ENCODE measurements at regions not wholly inside any gene's neighbourhood (a gene's known extent, or its start where the extent isn't known, plus 50 kb on each side); places are given as distances from the start of the nearest gene placed in this dataset.
A peak's percentile ranks its signal among the peaks of the same experiment; 100 is the strongest.

- DNase-seq (ENCODE audit: low spot score): no peak
Observed at GRCh38 chr20:6616421-6616820, 151.1 kb upstream of the BMP2 start.

DNA sequence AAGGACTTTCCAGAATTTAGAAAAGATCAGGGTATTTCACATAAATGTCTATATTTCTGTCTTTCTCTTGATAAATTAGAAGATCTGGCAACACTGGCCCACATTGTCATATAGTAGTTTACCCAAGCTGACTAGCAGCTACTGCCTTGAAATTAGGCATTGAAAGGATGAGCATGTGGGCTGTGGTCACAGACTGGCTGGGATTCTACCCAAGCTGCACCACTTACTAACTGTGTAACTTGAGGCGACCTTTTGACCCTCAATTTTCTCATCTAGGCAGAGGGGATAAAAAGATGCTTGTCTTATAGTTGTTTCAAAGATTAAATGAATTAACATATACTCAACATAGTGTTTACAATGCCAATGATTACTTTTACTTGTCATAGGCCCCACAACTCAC, 152.7 kb upstream of the BMP2 start:
- DNase-seq (ENCODE audit: low spot score): no peak

DNA sequence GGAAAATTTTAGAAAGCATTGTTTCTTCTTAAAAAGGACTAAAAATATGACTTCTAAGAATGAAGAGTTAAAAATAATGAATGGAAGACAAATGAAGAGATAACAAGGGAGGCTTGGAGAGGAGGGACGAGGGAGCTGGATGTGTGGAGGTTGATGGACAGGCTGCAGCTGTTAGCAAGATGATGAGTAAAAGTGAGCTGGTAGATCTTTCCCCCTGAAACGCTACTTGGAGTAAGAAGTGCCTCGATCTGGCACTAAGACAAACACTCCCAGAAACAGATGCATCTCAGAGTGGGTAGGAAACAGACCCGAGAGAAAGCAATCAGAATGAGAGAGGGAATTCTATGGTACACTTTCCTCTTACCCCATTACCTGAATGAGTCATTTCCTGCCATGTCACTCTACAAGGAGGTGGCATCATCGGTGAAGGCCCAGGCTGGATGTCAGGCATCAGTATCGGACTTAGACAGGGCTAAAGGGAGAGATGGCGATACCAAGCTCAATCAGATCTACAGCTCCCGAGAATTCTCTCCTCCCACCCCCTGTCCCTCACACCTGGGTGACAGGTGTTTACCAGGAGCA, 154.1 kb upstream of the BMP2 start:
- no peak for DNase-seq (ENCODE audit: low spot score)

GRCh38 chr20:6612606-6612923, 154.9 kb upstream of the BMP2 start:
- DNase-seq (ENCODE audit: low spot score): no peak

DNA sequence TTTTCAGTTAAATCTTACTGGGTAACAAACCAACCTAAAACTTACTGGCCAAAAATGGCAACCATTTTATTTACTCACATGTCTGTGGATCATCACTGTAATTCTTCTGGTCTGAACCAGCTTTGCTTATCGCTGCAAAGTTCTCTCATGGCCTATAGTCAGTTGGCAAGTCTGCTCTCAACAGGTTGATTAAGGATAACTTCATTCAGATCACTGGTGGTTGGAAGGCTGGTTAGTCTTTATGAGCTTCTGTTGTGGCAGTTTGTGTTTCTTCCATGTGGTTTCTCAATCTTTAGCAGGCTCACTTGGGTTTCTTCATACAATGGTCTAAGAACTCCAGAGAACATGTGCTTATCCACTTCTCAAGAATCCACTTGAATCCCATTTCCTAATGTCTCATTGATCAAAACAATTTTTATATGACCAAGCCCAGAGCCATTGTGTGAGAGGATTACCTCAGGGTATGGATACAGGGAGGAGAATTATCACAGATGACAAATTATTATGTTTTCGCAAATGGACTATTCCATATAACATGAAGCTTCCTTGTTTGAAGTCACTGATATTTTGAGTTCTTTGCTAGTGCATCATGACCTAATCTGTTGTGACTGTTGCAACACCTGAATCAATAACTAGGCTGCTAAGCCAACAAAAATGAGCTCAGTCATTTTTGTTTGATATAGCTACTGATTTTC, 155.4 kb upstream of the BMP2 start:
- no peak for DNase-seq (ENCODE audit: low spot score)

DNA sequence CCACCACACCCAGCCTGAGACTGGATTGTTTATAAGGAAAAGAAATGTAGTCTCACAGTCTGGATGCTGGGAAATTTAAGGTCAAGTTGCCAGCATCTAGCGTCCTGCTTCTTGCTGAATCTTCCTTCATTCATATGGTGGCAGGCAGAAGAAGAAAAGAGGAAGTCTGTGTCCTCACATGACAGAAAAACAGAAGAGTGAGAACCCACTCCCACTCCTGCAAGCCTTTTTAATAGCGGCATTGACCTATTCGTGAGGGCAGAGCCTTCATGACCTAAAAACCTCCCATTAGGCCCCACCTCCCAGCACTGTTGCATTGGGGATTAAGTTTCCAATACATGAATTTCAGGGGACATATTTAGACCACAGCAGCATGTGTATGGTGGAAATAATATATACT, 160.8 kb upstream of the BMP2 start:
- DNase-seq (ENCODE audit: low spot score): no peak

DNA sequence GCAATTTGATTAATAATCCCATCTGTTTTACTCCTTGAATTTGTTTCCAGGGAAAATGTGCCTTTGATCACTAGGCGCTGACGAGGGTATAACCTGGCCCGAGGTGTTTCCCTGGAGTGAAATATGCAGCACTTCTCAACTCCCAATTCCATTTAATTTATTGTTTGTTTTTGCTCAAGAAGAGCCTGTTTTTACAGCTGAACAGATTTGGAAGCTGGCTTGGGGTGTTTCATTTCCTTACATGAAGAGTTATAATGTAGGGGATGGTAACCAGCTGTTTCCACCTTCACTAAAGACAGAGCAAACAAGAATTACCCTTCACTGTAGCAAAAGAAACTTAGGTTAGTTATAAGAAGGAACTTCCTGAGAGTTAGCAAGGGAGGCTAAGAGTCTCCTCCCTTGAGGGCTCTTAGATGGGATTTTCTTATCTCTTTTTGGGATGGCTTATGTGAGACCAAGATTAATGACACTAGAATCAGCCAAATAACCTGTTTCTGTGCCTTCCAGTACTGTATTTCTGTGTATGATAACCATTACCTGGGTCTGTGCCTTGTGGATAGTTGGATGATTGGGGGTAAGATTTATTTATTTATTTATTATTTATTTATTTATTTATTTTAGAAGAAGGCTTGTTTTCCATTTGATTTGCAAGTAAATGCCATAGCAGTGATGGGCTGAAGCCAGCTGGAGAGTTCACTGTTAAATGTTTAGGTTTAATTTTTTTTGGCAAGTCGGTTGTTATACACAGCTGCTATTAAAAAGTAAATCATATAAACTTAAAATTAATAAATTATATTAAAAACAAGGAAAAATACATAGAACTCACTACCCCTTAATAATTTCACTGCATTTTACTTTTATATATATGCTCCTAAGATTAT, 162.2 kb upstream of the BMP2 start:
- no peak for DNase-seq (ENCODE audit: low spot score)

- DNase-seq (ENCODE audit: low spot score): no peak
Observed at GRCh38 chr20:6604179-6604578, 163.3 kb upstream of the BMP2 start.

DNA sequence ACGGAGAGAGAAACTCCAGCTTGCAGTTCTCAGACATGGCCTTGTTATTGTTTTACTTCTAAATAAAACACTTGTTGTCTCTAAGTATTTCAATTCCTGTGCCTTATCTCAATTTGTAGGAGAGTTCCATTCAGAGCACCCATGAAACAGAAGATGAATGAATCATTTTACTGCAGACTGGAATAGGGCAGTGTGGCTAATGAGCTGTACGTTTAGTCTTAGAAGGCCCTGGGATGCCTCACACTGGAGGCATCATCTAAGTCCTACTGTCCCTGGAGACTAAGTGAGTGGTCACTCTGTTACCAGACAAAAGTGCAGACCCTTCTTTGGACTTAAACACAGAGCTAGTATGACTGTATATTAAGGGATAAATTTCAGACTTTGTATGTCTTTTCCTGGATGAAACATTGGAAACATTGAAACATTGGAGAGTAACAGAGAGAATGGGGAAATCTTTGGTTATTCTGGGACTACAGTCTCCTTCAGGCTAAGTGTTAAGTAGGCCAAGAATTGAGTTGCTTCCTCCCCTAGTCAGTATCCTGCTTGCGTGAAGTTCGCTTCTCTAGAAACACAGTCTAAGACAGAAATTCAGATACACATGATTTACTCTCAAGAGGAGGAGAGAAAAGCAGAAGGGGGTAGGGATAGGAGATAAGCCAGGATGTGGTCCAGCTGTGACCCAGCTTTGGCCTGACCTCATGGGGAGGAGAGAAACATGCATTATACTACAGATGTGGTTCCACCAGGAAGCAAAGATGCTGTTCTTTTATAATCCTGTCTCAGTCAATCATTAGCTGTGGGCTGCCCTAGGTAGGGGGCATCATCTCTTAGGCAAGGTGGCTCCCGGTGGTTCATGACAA, 167.4 kb upstream of the BMP2 start:
- DNase-seq (ENCODE audit: low spot score): no peak

DNA sequence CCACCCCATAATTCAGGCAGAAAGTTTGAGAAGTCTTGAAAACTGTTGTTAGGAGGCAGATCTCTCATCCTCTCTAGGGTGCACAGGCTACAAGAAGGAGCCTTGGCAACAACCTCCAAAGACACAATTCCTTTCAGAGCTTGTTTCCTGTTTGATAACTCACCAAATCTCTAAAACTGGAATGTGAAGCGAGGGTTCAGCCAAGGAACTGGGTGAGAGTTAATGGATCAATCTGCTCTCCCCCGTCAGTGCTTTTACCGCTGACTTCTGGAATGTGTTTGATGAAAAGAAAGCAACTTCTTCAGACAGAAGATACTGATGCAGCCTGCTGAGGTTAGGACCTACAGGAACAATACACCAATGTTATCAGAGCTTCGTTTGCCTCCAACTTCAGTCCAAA, 171.8 kb upstream of the BMP2 start:
- DNase-seq (ENCODE audit: low spot score): no peak

DNA sequence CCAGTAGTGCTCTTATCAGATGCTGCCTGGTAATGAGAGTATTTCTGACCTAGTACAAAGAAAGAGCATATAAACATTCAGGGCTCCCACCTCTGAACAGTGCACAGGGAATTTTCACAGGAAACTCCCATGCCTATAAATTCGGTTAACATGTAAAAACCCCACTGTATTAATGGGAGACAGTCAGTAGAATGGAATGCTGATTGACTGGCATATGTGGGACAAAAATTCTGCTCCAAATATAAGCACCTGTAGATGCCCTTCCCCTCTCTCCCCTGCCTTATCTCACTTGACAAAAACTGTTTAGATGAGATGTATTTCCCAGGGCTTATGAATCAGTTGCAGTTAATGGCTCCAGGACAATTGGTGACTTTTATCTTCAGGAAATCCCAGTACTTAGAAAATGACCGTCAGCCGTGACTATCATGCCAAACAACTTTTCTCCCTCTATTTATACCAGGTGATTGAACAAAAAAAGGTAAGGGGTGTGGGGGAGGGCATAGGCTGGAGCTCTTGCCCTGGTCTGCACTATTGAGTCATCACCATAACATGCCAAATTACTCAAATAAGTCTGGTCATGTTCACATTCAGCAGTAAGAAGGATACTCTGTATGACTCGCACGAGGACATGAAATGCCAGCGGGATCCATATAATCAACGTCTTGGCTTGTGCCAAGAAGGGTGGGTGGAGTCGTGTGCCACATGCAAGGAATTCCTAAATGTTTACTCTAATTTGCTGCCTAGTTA, 176.4 kb upstream of the BMP2 start:
- no peak for DNase-seq (ENCODE audit: low spot score)

DNA sequence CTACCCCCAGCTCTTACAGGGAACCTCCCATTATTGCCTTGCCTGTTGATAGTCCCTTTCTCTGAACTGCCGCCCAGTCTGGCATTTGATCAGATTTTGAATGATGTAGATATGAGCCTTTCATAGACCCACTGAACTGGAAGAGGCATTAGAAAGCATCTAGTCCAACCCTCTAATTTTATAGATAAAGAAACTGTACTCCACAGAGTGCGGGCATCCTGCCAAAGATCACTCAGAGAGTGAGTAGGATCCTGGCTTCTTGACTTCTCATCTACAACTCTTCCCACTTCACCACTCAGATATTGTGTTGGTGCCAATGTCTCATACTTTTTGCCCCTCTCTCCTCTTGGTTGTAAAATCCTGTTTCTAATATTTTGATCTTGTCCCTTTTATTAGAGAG, 179.2 kb upstream of the BMP2 start:
- no peak for DNase-seq (ENCODE audit: low spot score)

- peak; percentile 65 for DNase-seq (ENCODE audit: low spot score)
Observed at GRCh38 chr20:6583134-6583738, 184.2 kb upstream of the BMP2 start.

GRCh38 chr20:6582449-6582848, 185.0 kb upstream of the BMP2 start:
- DNase-seq (ENCODE audit: low spot score): no peak

- DNase-seq (ENCODE audit: low spot score): no peak
Observed at GRCh38 chr20:6580486-6580885, 187.0 kb upstream of the BMP2 start.

GRCh38 chr20:6579824-6580223, 187.7 kb upstream of the BMP2 start:
- no peak for DNase-seq (ENCODE audit: low spot score)

DNA sequence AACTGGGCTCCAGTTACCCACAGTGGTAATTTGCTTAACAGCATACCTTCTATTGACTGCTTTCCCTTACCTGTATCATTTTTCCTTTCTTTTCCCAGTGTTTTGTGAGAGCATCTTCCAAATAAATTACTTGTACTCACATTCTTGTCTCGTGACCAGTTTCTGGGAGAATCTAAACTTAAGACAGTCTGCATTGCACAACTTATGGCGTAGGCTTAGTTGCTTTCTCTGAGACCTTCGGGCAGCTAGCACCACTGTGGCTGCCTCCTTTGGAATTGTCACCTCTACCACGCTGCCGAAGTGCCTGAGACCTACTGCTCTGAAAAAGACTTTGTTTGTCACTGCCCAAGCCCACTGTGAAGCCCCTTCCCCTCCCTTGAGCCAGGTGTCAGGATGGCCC, 188.1 kb upstream of the BMP2 start:
- DNase-seq (ENCODE audit: low spot score): no peak

DNA sequence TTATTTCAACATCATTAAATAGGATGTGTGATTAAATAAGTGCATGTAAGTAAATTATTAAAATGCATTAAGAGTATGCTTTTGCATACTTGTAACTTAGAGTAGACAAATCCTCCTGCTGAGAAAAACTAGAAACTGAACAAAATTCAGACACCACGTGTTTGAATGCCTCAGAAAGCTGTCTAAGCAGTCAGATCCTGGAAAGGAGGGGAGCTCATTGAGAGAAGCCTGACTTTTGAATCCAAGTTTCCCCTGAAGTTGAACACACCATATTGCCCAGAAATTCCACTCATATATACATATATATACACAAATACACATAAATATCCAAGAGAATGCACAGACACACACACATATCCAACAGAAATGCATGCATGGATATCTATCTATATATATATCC, 190.0 kb upstream of the BMP2 start:
- DNase-seq (ENCODE audit: low spot score): no peak

- no peak for DNase-seq (ENCODE audit: low spot score)
Observed at GRCh38 chr20:6576726-6577125, 190.8 kb upstream of the BMP2 start.

DNA sequence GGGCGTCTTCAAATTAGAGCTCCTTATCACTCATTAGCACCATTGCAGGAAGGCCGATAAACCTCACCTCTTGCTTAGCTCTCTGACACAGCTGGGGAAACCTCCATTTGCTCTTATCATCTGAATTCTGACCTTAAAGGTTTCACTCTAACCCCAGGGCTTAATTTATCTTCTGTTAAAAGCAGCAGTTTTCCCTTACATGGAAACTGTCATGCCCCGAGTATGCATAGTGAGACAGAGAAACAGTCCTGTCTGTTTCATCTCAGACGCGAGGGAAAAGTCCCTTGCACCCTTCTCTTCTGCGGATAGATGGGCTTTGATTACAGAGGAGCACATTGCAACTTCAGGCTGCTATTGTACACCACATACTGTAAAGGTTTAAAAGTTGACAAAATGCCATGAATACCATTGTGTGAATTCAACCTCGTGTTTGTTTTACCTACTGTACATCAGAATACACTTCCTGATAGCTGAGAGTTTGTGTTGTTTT, 191.5 kb upstream of the BMP2 start:
- DNase-seq (ENCODE audit: low spot score): no peak

DNA sequence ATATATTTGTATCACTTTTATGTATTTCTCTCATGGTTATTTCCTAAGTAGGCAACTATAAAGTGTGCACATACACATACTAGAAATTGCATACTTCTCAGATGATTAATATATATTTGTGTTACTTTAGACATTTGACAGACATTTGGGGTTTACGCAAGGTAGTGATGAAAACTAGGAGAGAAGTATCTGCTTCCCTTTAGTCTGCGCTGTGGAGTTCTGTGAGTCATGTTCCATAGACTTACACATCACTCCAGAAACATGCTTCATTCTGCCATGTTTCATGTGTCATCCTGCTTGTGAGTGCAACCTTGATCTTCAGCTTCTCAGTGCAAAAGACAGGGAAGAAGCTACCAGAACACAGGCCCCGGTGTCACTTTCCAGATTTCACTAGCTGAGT, 200.7 kb upstream of the BMP2 start:
- DNase-seq (ENCODE audit: low spot score): no peak

Data from globus pallidus (tissue), 1 donor.